Transverse colon (tissue), 4 donors: ENCODE measurements at regions not wholly inside any gene's neighbourhood (a gene's known extent, or its start where the extent isn't known, plus 50 kb on each side); places are given as distances from the start of the nearest gene placed in this dataset.
A peak's percentile ranks its signal among the peaks of the same experiment; 100 is the strongest.

Experiments
- DNase-seq: peaks from one replicate; pipeline ENCODE4 v3.0.0-alpha.2; 2019
- H3K27ac ChIP-seq, 4 donors: fragments of 200-600 bp; sonication (generic); 2 replicates each; pipeline ENCODE4 v1.5.1; 2016 to 2018; ENCODE audit warnings: inconsistent platforms in 4 of 4
- H3K27me3 ChIP-seq: fragments of 200-600 bp; sonication (generic); 2 replicates; pipeline ENCODE4 v1.5.1; 2017; ENCODE audit warnings: inconsistent platforms
- H3K36me3 ChIP-seq, 4 donors: fragments of 200-600 bp; sonication (generic); 2 replicates each; pipeline ENCODE4 v1.5.1; 2017 to 2019; ENCODE audit warnings: inconsistent platforms in 4 of 4
- H3K4me1 ChIP-seq, 4 donors: fragments of 200-600 bp; sonication (generic); 2 replicates each; pipeline ENCODE4 v1.5.1; 2017 to 2020; ENCODE audit warnings: inconsistent platforms in 4 of 4
- H3K4me3 ChIP-seq, 4 donors: fragments of 200-600 bp; sonication (generic); 1 replicate in 1 of 4; 2 replicates in 3 of 4; pipeline versions ENCODE4 v1.5.1 to v1.6.1; 2017 to 2019; ENCODE audit warnings: inconsistent platforms in 4 of 4
- H3K9me3 ChIP-seq, 2 donors: fragments of 200-600 bp; sonication (generic); 2 replicates each; pipeline ENCODE4 v1.5.1; 2017 to 2019; ENCODE audit warnings: inconsistent platforms in 2 of 2
- CTCF ChIP-seq, 5 experiments: fragments of 200-600 bp in 3 of 5; fragments of 450-650 bp in 2 of 5; sonication (generic) in 3 of 5; IDR thresholded peaks; 1 replicate in 2 of 5; 2 replicates in 3 of 5; pipeline ENCODE4 v1.5.1; 2016 to 2017; ENCODE audit warnings: antibody characterized with exemption in 5 of 5, inconsistent platforms in 3 of 5, mild to moderate bottlenecking in 2 of 5, moderate library complexity in 1 of 5
- EP300 ChIP-seq: sonication (generic); formaldehyde crosslinking; IDR thresholded peaks from one replicate; pipeline ENCODE4 v1.6.1; 2017; ENCODE audit warnings: antibody characterized with exemption, low read depth
- POLR2A ChIP-seq: fragments of 450-650 bp; IDR thresholded peaks from one replicate; pipeline ENCODE4 v1.6.1; 2016; ENCODE audit warnings: antibody characterized with exemption, mild to moderate bottlenecking, moderate library complexity
- POLR2AphosphoS5 ChIP-seq, 3 donors: sonication (generic); formaldehyde crosslinking; IDR thresholded peaks; one replicate each; pipeline ENCODE4 v1.6.1; 2016; ENCODE audit warnings: antibody characterized with exemption in 3 of 3
- WGBS, 2 donors: methylation state at CpG; one replicate each; pipeline ENCODE4 v1.1.5; 2018; ENCODE audit warnings: low coverage in 1 of 2; 5-methylcytosine and 5-hydroxymethylcytosine counted together
- in situ Hi-C, 4 donors: fragments of 200-750 bp; cut with MboI; loops; one replicate each; pipeline versions ENCODE4 v1.15.0 to v1.15.1; 2017; ENCODE audit warnings: low sequenced_read_pairs in 3 of 4, low pct_ligation_motif_present in 1 of 4, low pct_unique_long_range_greater_than_20kb in 1 of 4
- intact Hi-C: fragments of 100-400 bp; cut with DNase I; formaldehyde crosslinking; loops from one replicate; pipeline ENCODE4 v1.15.1; 2023; ENCODE audit warnings: low total_unique reads

- no peak overlapping the region for H3K4me3 ChIP-seq
- H3K36me3 ChIP-seq = no peaks in the 10 kb centered on the region
- 27 to 52% methylated on average over 3 of the region's 3 CpGs for WGBS, 2 donors
- no peak overlapping the region for H3K27ac ChIP-seq
- peaks cover 0 to 43% (median 8%) of the 10 kb centered on the region in 4 donors for H3K4me1 ChIP-seq
- TF ChIP-seq POLR2A (no peak), CTCF (IDR thresholded peaks at IDR 0.05) (no peak), EP300 (no peak), POLR2AphosphoS5 (IDR thresholded peaks at IDR 0.05) (no peak)
- H3K27me3 ChIP-seq = no peaks in the 10 kb centered on the region
- in situ Hi-C loops (no loop called here), intact Hi-C loops (no loop called here)
- no peaks in the 10 kb centered on the region for H3K9me3 ChIP-seq
- no peak for DNase-seq
These were observed 136.4 kb upstream of the GUCY1A1 start for GRCh38 chr4:155530290-155530689.

- intact Hi-C loops = loop anchor here (10.0 kb wide), 1 partner anchor 135 kb away; the partner anchor contains the start of gene GUCY1A1
- TF ChIP-seq POLR2A = no peak
- TF ChIP-seq EP300 = no peak
- no peak for TF ChIP-seq CTCF (IDR thresholded peaks at IDR 0.05)
- no peak for TF ChIP-seq POLR2AphosphoS5 (IDR thresholded peaks at IDR 0.05)
- H3K4me3 ChIP-seq = no peak overlapping the region
- 47 to 55% methylated on average over 3 of the region's 3 CpGs for WGBS, 2 donors
- no peaks in the 10 kb centered on the region for H3K27me3 ChIP-seq
- in situ Hi-C loops = loop anchor here in 1 of 4 donors (10.0 kb wide), 1 partner anchor 135 kb away; the partner anchor contains the start of gene GUCY1A1
- no peaks in the 10 kb centered on the region for H3K36me3 ChIP-seq
- peaks cover 0 to 44% (median 8%) of the 10 kb centered on the region in 4 donors for H3K4me1 ChIP-seq
- no peak for DNase-seq
- H3K27ac ChIP-seq = no peak overlapping the region
- no peaks in the 10 kb centered on the region for H3K9me3 ChIP-seq
These were observed 136.9 kb upstream of the GUCY1A1 start for GRCh38 chr4:155529716-155530115.

- intact Hi-C loops = loop anchor here (10.0 kb wide), 1 partner anchor 136 kb away; the partner anchor contains the start of gene GUCY1A1
- no peaks in the 10 kb centered on the region for H3K9me3 ChIP-seq
- WGBS, 2 donors = 38 to 43% methylated on average over 3 of the region's 3 CpGs
- H3K27ac ChIP-seq = no peak overlapping the region
- in situ Hi-C loops = loop anchor here in 1 of 4 donors (10.0 kb wide), 1 partner anchor 136 kb away; the partner anchor contains the start of gene GUCY1A1
- no peaks in the 10 kb centered on the region for H3K36me3 ChIP-seq
- TF ChIP-seq POLR2AphosphoS5 (IDR thresholded peaks at IDR 0.05) = no peak
- no peak for TF ChIP-seq POLR2A
- peak in 1 of 5 experiments; percentile 10 for TF ChIP-seq CTCF (IDR thresholded peaks at IDR 0.05)
- H3K27me3 ChIP-seq = no peaks in the 10 kb centered on the region
- DNase-seq = no peak
- H3K4me3 ChIP-seq = no peak overlapping the region
- H3K4me1 ChIP-seq = peaks cover 0 to 44% (median 8%) of the 10 kb centered on the region in 4 donors
These were observed 137.4 kb upstream of the GUCY1A1 start for GRCh38 chr4:155529272-155529671.

- DNase-seq = no peak
- H3K27me3 ChIP-seq = no peaks in the 10 kb centered on the region
- no peaks in the 10 kb centered on the region for H3K9me3 ChIP-seq
- H3K27ac ChIP-seq = peak overlapping the region; percentile 48 to 76 (median 57)
- TF ChIP-seq CTCF (IDR thresholded peaks at IDR 0.05) = no peak
- peak; percentile 37 to 68 (median 43) for TF ChIP-seq POLR2AphosphoS5 (IDR thresholded peaks at IDR 0.05)
- peaks cover 0 to 37% (median 7%) of the 10 kb centered on the region in 4 donors for H3K4me1 ChIP-seq
- intact Hi-C loops (loop anchor here (10.0 kb wide), 1 partner anchor 138 kb away; the partner anchor contains the start of gene GUCY1A1), in situ Hi-C loops (loop anchor here in 1 of 4 donors (10.0 kb wide), 1 partner anchor 138 kb away; the partner anchor contains the start of gene GUCY1A1)
- H3K4me3 ChIP-seq = no peak overlapping the region
- 59 to 62% methylated on average over 8 of the region's 8 CpGs for WGBS, 2 donors
- no peaks in the 10 kb centered on the region for H3K36me3 ChIP-seq
These were observed 140.0 kb upstream of the GUCY1A1 start for GRCh38 chr4:155526452-155527169.
